ENCODE measurements at regions not wholly inside any gene's neighbourhood (a gene's known extent, or its start where the extent isn't known, plus 50 kb on each side); places are given as distances from the start of the nearest gene placed in this dataset.

- no peaks in the 10 kb centered on the region for H3K4me1 ChIP-seq (ENCODE audit: control insufficient read depth in 1 of 2, insufficient read depth in 2 of 2, low read length in 2 of 2)
- H3K79me2 ChIP-seq (ENCODE audit: insufficient read depth, low read length), result no peaks in the 10 kb centered on the region
- Mint-ChIP-seq H3K36me3 (no peaks in the 10 kb centered on the region), H3K4me1 (no peaks in the 10 kb centered on the region), H3K9me3 (peaks cover 2 to 17% (median 13%) of the 10 kb centered on the region in 7 donors), H3K27ac (no peak overlapping the region), H3K27me3 (ENCODE audit: low read depth in 3 of 3) (peaks cover 11 to 22% (median 20%) of the 10 kb centered on the region in 3 donors), H3K4me3 (no peak overlapping the region)
- H3K27ac ChIP-seq (ENCODE audit: low read depth in 1 of 2, low read length in 2 of 2), result no peak overlapping the region
- no peaks in the 10 kb centered on the region for H3K36me3 ChIP-seq (replicated peaks in 1 of 2; ENCODE audit: control insufficient read depth in 1 of 2, insufficient read depth in 2 of 2, low read length in 2 of 2)
- WGBS (ENCODE audit: insufficient coverage), result 82% methylated on average over 2 of the region's 3 CpGs
- intact Hi-C loops (cut with micrococcal nuclease), result no loop called here
- no peak for DNase-seq
- TF ChIP-seq CTCF (IDR thresholded peaks at IDR 0.05), result no peak
- H4K20me1 ChIP-seq (ENCODE audit: insufficient read depth, low read length), result no peaks in the 10 kb centered on the region
- peaks cover 0 to 3% of the 10 kb centered on the region in 2 donors for H3K9me3 ChIP-seq (replicated peaks in 1 of 2; ENCODE audit: control insufficient read depth in 1 of 2, insufficient read depth in 1 of 2, low read length in 2 of 2)
- peaks cover 3 to 4% of the 10 kb centered on the region in 2 donors for H3K27me3 ChIP-seq (ENCODE audit: control insufficient read depth in 2 of 2, insufficient read depth in 2 of 2, low read length in 2 of 2)
- H2AFZ ChIP-seq (ENCODE audit: insufficient read depth, low read depth, low read length, poor library complexity, severe bottlenecking), result no peak overlapping the region
- H3K4me2 ChIP-seq (replicated peaks; ENCODE audit: extremely low read depth, low read length, poor library complexity, severe bottlenecking), result no peak overlapping the region
- no peak overlapping the region for H3K9ac ChIP-seq (ENCODE audit: insufficient read depth, low read length, poor library complexity, severe bottlenecking)
- no peak overlapping the region for H3K4me3 ChIP-seq (replicated peaks in 1 of 3; ENCODE audit: low read depth in 2 of 3, low read length in 3 of 3)
Observed at GRCh38 chr15:72967397-72967796, 84.9 kb upstream of the NEO1 start.

GRCh38 chr15:72966641-72967040 lies 85.6 kb upstream of the NEO1 start:
- Mint-ChIP-seq H3K4me1 (no peaks in the 10 kb centered on the region), H3K9me3 (peaks cover 4 to 22% (median 16%) of the 10 kb centered on the region in 7 donors), H3K27ac (no peak overlapping the region), H3K36me3 (no peaks in the 10 kb centered on the region), H3K4me3 (no peak overlapping the region), H3K27me3 (ENCODE audit: low read depth in 3 of 3) (peaks cover 10 to 17% (median 17%) of the 10 kb centered on the region in 3 donors)
- H3K9ac ChIP-seq (ENCODE audit: insufficient read depth, low read length, poor library complexity, severe bottlenecking), result no peak overlapping the region
- H2AFZ ChIP-seq (ENCODE audit: insufficient read depth, low read depth, low read length, poor library complexity, severe bottlenecking), result no peak overlapping the region
- H3K4me1 ChIP-seq (ENCODE audit: control insufficient read depth in 1 of 2, insufficient read depth in 2 of 2, low read length in 2 of 2), result no peaks in the 10 kb centered on the region
- H3K27ac ChIP-seq (ENCODE audit: low read depth in 1 of 2, low read length in 2 of 2), result no peak overlapping the region
- H3K27me3 ChIP-seq (ENCODE audit: control insufficient read depth in 2 of 2, insufficient read depth in 2 of 2, low read length in 2 of 2), result peaks cover 3 to 4% of the 10 kb centered on the region in 2 donors
- H3K36me3 ChIP-seq (replicated peaks in 1 of 2; ENCODE audit: control insufficient read depth in 1 of 2, insufficient read depth in 2 of 2, low read length in 2 of 2), result no peaks in the 10 kb centered on the region
- no CpG with 5 or more reads among the region's 5 CpGs for WGBS (ENCODE audit: insufficient coverage)
- H3K9me3 ChIP-seq (replicated peaks in 1 of 2; ENCODE audit: control insufficient read depth in 1 of 2, insufficient read depth in 1 of 2, low read length in 2 of 2), result peaks cover 0 to 10% of the 10 kb centered on the region in 2 donors
- no peaks in the 10 kb centered on the region for H3K79me2 ChIP-seq (ENCODE audit: insufficient read depth, low read length)
- H3K4me3 ChIP-seq (replicated peaks in 1 of 3; ENCODE audit: low read depth in 2 of 3, low read length in 3 of 3), result no peak overlapping the region
- H4K20me1 ChIP-seq (ENCODE audit: insufficient read depth, low read length), result no peaks in the 10 kb centered on the region
- no peak overlapping the region for H3K4me2 ChIP-seq (replicated peaks; ENCODE audit: extremely low read depth, low read length, poor library complexity, severe bottlenecking)
- intact Hi-C loops (cut with micrococcal nuclease), result no loop called here
- no peak for TF ChIP-seq CTCF (IDR thresholded peaks at IDR 0.05)
- DNase-seq, result no peak
